ENCODE measurements at regions not wholly inside any gene's neighbourhood (a gene's known extent, or its start where the extent isn't known, plus 50 kb on each side); places are given as distances from the start of the nearest gene placed in this dataset.
"Not testable (repeated sequence)": the region's sequence is repeated elsewhere in the genome, so short reads cannot be mapped to it uniquely, and the experiment has no call there.

DNA sequence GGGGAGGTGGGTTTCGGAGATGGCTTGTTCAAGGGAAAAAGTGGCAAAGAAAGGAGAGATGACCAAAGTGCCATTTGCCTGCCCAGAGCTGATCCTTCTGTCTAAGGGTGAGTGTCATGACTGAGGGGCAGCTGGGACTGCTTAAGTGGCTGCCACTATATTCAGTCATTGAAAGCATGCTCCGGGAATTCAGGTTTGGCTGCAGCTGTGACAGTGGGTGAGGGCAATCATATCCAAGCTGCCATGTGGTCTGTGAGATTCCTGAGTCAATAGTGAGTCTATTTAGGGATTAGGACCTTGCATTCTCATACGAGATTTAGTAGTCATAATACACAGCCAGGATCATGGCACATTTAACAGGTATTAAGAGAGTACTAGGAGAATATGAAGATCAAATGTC is 138.8 kb upstream of the BANK1 start:
- Histone ChIP-seq H3K4me3 (no peak overlapping the region), H3K27me3 (no peaks in the 10 kb centered on the region), H3K36me3 (no peaks in the 10 kb centered on the region), H3K4me1 (no peaks in the 10 kb centered on the region), H3K9me3 (no peaks in the 10 kb centered on the region), H3K27ac (no peak overlapping the region)
- intact Hi-C loops (cut with DNase I), result no loop called here
- TF ChIP-seq, protein P1, sequence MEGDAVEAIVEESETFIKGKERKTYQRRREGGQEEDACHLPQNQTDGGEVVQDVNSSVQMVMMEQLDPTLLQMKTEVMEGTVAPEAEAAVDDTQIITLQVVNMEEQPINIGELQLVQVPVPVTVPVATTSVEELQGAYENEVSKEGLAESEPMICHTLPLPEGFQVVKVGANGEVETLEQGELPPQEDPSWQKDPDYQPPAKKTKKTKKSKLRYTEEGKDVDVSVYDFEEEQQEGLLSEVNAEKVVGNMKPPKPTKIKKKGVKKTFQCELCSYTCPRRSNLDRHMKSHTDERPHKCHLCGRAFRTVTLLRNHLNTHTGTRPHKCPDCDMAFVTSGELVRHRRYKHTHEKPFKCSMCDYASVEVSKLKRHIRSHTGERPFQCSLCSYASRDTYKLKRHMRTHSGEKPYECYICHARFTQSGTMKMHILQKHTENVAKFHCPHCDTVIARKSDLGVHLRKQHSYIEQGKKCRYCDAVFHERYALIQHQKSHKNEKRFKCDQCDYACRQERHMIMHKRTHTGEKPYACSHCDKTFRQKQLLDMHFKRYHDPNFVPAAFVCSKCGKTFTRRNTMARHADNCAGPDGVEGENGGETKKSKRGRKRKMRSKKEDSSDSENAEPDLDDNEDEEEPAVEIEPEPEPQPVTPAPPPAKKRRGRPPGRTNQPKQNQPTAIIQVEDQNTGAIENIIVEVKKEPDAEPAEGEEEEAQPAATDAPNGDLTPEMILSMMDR (IDR thresholded peaks at IDR 0.05), result no peak
- DNase-seq (ENCODE audit: low spot score in 2 of 2), result no peak

DNA sequence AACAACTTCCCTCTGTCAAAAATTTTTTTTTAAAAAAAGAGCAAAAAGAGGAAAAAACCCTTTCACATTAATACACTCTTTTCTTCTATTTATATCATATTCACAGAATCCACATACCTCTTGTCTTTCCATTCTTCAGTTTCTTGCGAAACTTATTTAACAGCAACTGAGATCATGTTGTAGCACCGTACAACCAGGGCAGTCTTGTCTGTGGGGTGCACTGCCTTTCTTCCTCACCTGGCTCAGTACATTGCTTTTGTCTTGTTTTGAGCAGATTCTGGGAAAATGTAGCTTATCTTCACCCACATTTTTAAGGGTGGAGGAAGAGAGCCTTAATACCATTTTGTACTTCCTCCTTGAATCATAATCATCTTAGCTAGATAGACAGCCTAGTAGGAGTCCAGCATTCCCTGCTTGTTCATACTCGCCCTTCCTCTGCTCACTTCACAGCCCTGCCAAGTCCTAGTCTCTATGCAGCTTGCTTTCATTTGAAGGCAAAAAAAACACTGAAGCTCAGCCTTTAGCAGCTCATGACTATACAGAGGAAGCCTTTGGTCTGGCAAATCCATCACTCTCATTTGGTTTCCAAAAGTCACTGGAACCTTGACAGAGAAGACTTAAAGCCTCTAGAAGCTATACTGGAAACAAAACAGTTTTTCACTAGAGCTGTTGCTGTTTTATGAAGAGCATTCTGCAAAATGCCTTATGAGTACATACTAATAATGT is 140.6 kb upstream of the BANK1 start:
- no peak for DNase-seq (ENCODE audit: low spot score in 2 of 2)
- H3K4me1 ChIP-seq, result no peaks in the 10 kb centered on the region
- H3K27me3 ChIP-seq, result no peaks in the 10 kb centered on the region
- no peak overlapping the region for H3K4me3 ChIP-seq
- intact Hi-C loops (cut with DNase I), result no loop called here
- no peak overlapping the region for H3K27ac ChIP-seq
- H3K9me3 ChIP-seq, result no peaks in the 10 kb centered on the region
- H3K36me3 ChIP-seq, result no peaks in the 10 kb centered on the region
- TF ChIP-seq, protein P1 (IDR thresholded peaks at IDR 0.05), result no peak

DNA sequence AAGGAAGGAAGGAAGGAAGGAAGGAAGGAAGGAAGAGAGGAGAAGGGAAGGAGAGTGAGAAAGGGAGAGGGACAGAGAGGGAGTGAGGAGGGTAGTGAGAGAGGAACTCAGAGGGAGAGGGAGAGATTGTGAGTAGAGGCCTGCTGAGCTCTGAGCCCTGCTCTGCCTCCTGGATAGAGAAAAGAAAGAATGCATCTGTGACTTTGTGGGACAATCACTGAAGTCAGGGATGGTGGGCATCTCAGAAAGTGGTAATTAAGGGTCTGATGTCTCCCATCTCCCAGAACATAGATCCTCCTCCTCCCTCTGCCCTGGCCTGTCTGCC is 142.9 kb upstream of the BANK1 start:
- Histone ChIP-seq H3K4me1 (no peaks in the 10 kb centered on the region), H3K4me3 (no peak overlapping the region), H3K27ac (no peak overlapping the region), H3K9me3 (no peaks in the 10 kb centered on the region), H3K36me3 (no peaks in the 10 kb centered on the region), H3K27me3 (no peaks in the 10 kb centered on the region)
- no peak for DNase-seq (ENCODE audit: low spot score in 2 of 2)
- TF ChIP-seq, protein P1 (IDR thresholded peaks at IDR 0.05), result no peak
- intact Hi-C loops (cut with DNase I), result no loop called here

DNA sequence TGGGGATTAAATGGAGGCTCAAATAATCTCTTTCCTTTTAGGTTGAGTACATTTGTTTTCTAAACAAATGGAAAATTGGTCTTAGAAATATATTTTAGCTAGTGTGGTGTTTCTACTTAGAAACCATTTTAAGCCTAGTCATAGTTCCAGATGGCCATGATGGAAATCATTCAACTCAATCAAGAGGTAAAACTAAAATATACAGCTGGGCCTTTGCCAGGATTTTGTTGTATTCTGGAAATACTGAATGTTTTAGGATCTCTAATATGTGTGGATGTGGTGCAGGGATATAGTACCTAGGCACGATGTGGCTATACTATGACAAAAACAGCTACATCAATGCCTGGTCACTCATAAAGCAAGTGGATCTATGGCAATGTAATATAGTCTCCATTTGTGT is 146.0 kb upstream of the BANK1 start:
- DNase-seq (ENCODE audit: low spot score in 2 of 2), result no peak
- TF ChIP-seq, protein P1 (IDR thresholded peaks at IDR 0.05), result no peak
- no peaks in the 10 kb centered on the region for H3K9me3 ChIP-seq
- H3K4me3 ChIP-seq, result no peak overlapping the region
- intact Hi-C loops (cut with DNase I), result no loop called here
- H3K27ac ChIP-seq, result no peak overlapping the region
- no peaks in the 10 kb centered on the region for H3K36me3 ChIP-seq
- H3K4me1 ChIP-seq, result no peaks in the 10 kb centered on the region
- H3K27me3 ChIP-seq, result no peaks in the 10 kb centered on the region

DNA sequence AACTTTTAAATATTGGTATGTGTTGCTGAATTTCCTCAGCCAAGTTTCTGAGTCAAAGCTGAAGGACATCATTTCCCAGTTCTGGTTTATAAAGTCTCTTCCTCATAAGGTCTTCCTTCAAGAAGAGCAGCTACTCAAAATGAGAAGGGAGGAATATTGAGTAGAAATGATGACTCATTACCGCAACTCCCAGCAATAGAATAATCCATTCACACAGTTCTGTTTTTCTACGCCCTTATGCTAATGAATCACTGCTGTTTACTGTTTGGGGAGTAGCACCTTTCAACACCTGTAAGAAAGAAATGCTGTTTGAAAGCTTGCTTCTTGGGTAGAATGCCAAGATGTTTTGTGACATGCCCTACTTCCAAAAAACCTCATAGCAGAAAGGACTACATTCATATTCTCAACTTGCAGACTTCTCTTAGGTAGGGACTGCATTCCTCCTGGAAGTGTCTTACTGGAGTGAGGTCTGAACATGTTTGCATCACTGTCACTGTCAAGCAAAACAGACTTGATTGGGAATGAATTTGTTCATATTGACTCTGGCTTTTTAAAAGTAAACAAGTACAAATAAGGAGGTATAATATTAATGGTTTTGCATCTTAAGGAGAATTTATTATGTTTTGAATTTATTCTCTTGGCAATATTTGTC is 147.2 kb upstream of the BANK1 start:
- no peaks in the 10 kb centered on the region for H3K4me1 ChIP-seq
- TF ChIP-seq, protein P1 (IDR thresholded peaks at IDR 0.05), result no peak
- H3K27me3 ChIP-seq, result no peaks in the 10 kb centered on the region
- H3K36me3 ChIP-seq, result no peaks in the 10 kb centered on the region
- DNase-seq (ENCODE audit: low spot score in 2 of 2), result no peak
- intact Hi-C loops (cut with DNase I), result no loop called here
- no peaks in the 10 kb centered on the region for H3K9me3 ChIP-seq
- no peak overlapping the region for H3K4me3 ChIP-seq
- no peak overlapping the region for H3K27ac ChIP-seq

DNA sequence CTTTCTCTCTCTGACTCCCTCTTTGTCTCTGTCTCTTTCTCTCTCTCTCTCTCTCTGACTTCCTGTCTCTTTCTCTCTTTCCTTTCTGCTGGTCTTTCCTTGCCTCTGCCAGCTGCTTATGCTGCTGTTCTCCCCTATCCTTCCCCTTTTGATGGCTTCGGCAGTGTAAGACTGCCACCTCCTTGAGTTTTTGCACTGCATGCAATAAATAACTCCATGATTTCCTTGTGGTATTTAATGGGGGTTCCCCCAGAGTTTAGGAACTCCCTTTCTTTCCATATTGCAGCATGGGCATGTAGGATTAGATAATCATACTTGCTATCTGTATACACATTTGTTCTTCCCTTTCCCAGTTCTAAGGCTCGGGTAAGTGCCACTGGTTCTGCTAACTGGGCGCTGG is 157.8 kb upstream of the BANK1 start:
- H3K4me1 ChIP-seq; intact Hi-C loops (cut with DNase I); H3K9me3 ChIP-seq: not testable (repeated sequence)

More for the DNA sequence above, 157.8 kb upstream of the BANK1 start:
- not testable (repeated sequence) for H3K27ac ChIP-seq; H3K27me3 ChIP-seq; H3K4me3 ChIP-seq; DNase-seq (ENCODE audit: low spot score in 2 of 2); H3K36me3 ChIP-seq

Measured in ascending aorta (tissue), 2 donors.